HL-60 (cell line): ENCODE measurements at regions not wholly inside any gene's neighbourhood (a gene's known extent, or its start where the extent isn't known, plus 50 kb on each side); places are given as distances from the start of the nearest gene placed in this dataset.

Source experiments
- GABPA ChIP-seq: IDR thresholded peaks from 2 replicates; pipeline ENCODE4 v1.6.1; 2012; ENCODE audit warnings: low read depth
- TF ChIP-seq, protein P1 (sequence below): IDR thresholded peaks from one replicate; pipeline ENCODE4 v1.5.1; 2011; ENCODE audit warnings: low read length, control low read depth, inconsistent platforms; ENCODE audit not compliant: insufficient read depth

- TF ChIP-seq GABPA, result no peak
- TF ChIP-seq, protein P1, sequence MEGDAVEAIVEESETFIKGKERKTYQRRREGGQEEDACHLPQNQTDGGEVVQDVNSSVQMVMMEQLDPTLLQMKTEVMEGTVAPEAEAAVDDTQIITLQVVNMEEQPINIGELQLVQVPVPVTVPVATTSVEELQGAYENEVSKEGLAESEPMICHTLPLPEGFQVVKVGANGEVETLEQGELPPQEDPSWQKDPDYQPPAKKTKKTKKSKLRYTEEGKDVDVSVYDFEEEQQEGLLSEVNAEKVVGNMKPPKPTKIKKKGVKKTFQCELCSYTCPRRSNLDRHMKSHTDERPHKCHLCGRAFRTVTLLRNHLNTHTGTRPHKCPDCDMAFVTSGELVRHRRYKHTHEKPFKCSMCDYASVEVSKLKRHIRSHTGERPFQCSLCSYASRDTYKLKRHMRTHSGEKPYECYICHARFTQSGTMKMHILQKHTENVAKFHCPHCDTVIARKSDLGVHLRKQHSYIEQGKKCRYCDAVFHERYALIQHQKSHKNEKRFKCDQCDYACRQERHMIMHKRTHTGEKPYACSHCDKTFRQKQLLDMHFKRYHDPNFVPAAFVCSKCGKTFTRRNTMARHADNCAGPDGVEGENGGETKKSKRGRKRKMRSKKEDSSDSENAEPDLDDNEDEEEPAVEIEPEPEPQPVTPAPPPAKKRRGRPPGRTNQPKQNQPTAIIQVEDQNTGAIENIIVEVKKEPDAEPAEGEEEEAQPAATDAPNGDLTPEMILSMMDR, result no peak
These were observed 91.2 kb downstream of the AIPL1 start for GRCh38 chr17:6343736-6344135.
